ENCODE measurements at regions not wholly inside any gene's neighbourhood (a gene's known extent, or its start where the extent isn't known, plus 50 kb on each side); places are given as distances from the start of the nearest gene placed in this dataset.

DNA sequence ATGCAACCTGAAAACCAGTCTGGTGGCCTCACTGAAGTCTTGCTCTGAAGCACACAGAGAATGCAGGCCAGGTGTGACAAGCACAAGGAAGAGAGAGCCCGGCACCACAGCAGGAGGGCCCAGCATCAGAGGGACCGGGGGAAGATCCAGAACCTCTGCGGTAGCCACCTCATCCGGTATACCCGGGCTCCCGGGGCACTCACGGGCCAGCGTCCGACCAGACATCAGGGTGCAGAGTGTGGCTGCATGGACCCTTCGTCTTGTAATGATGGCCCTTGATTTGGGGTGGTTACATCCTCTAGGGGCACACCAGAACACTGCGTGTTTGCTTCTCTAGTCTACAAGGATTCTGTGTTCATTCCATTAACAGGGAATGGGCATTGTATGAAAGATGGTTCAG is 406.0 kb downstream of the GADD45G start:
- Histone ChIP-seq H3K27ac (ENCODE audit: low read depth, low read length) (no peak overlapping the region), H3K4me3 (ENCODE audit: low read length) (no peak overlapping the region), H3K9me3 (ENCODE audit: control insufficient read depth, low read length) (no peaks in the 10 kb centered on the region), H3K36me3 (ENCODE audit: control insufficient read depth, insufficient read depth, low read length) (no peaks in the 10 kb centered on the region), H3K27me3 (ENCODE audit: control insufficient read depth, insufficient read depth, low read length, poor library complexity, severe bottlenecking) (no peaks in the 10 kb centered on the region), H3K9ac (ENCODE audit: extremely low read depth, low read length, poor library complexity, severe bottlenecking) (no peak overlapping the region), H3K4me1 (ENCODE audit: control insufficient read depth, insufficient read depth, low read length) (no peaks in the 10 kb centered on the region)
- no peaks in the 10 kb centered on the region for H3K36me3 Mint-ChIP-seq (ENCODE audit: low read depth)
- H3K4me3 Mint-ChIP-seq = no peak overlapping the region
- no peaks in the 10 kb centered on the region for H3K27me3 Mint-ChIP-seq (ENCODE audit: insufficient read depth)
- H3K9me3 Mint-ChIP-seq = no peaks in the 10 kb centered on the region
- no peak overlapping the region for H3K27ac Mint-ChIP-seq
- H3K4me1 Mint-ChIP-seq = peaks cover 11% of the 10 kb centered on the region
- TF ChIP-seq, protein P1, sequence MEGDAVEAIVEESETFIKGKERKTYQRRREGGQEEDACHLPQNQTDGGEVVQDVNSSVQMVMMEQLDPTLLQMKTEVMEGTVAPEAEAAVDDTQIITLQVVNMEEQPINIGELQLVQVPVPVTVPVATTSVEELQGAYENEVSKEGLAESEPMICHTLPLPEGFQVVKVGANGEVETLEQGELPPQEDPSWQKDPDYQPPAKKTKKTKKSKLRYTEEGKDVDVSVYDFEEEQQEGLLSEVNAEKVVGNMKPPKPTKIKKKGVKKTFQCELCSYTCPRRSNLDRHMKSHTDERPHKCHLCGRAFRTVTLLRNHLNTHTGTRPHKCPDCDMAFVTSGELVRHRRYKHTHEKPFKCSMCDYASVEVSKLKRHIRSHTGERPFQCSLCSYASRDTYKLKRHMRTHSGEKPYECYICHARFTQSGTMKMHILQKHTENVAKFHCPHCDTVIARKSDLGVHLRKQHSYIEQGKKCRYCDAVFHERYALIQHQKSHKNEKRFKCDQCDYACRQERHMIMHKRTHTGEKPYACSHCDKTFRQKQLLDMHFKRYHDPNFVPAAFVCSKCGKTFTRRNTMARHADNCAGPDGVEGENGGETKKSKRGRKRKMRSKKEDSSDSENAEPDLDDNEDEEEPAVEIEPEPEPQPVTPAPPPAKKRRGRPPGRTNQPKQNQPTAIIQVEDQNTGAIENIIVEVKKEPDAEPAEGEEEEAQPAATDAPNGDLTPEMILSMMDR (conservative IDR thresholded peaks at IDR 0.05) = no peak
- DNase-seq = no peak
- WGBS, 2 experiments (ENCODE audit: insufficient coverage in 1 of 2, insufficient read length in 1 of 2) = 92% methylated on average over 7 to 11 of the region's 11 CpGs

DNA sequence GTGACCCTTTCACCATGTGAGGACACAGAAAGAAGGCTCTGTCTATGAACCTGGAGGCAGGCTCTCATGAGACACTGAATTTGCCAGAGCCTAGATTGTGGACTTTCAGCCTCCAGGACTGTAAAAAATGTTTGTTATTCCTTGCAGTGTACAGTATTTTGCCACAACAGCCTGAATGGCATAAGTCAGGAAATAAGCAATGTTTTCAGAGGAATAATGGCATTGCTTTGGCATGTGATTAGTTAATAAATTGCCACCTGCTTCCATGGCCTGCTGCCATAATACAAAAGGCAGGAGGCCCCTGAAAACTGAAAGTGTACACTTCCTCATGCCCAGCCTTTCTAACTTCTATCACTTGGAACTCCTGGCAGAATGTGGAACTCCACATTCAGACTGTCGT is 408.1 kb downstream of the GADD45G start:
- Histone ChIP-seq H3K9me3 (ENCODE audit: control insufficient read depth, low read length) (no peaks in the 10 kb centered on the region), H3K27me3 (ENCODE audit: control insufficient read depth, insufficient read depth, low read length, poor library complexity, severe bottlenecking) (no peaks in the 10 kb centered on the region), H3K27ac (ENCODE audit: low read depth, low read length) (no peak overlapping the region), H3K4me1 (ENCODE audit: control insufficient read depth, insufficient read depth, low read length) (no peaks in the 10 kb centered on the region), H3K9ac (ENCODE audit: extremely low read depth, low read length, poor library complexity, severe bottlenecking) (no peak overlapping the region), H3K36me3 (ENCODE audit: control insufficient read depth, insufficient read depth, low read length) (no peaks in the 10 kb centered on the region), H3K4me3 (ENCODE audit: low read length) (no peak overlapping the region)
- WGBS, 2 experiments (ENCODE audit: insufficient coverage in 1 of 2, insufficient read length in 1 of 2) = 89% methylated on average over 1 of the region's 1 CpG; no CpG with 5 or more reads in 1 of the 2 experiments
- Mint-ChIP-seq H3K27ac (no peak overlapping the region), H3K9me3 (no peaks in the 10 kb centered on the region), H3K27me3 (ENCODE audit: insufficient read depth) (no peaks in the 10 kb centered on the region), H3K36me3 (ENCODE audit: low read depth) (no peaks in the 10 kb centered on the region), H3K4me3 (no peak overlapping the region), H3K4me1 (peaks cover 13% of the 10 kb centered on the region)
- no peak for DNase-seq
- TF ChIP-seq, protein P1 (conservative IDR thresholded peaks at IDR 0.05) = no peak

DNA sequence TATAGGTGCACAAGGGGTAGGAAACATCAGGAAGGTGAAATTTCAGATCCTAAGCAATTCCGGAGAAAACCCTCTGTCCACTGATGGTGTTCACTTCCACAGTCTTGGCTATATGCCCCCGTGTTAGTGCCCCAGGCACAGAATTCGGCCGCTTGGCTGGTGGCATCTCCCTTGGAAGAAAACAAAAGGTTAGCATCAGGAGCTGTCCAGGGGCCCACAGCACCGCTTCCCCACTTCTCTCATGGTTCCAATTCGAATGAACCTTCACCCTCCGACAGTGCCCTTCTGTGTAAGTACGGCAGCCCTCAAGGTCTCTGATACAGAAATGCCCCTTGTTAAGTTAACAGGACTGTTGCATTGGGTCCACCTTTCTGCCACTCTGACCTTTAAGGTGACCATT is 409.0 kb downstream of the GADD45G start:
- peaks cover 3% of the 10 kb centered on the region for H3K27me3 Mint-ChIP-seq (ENCODE audit: insufficient read depth)
- no peaks in the 10 kb centered on the region for H3K9me3 ChIP-seq (ENCODE audit: control insufficient read depth, low read length)
- H3K27me3 ChIP-seq (ENCODE audit: control insufficient read depth, insufficient read depth, low read length, poor library complexity, severe bottlenecking) = no peaks in the 10 kb centered on the region
- TF ChIP-seq, protein P1 (conservative IDR thresholded peaks at IDR 0.05) = no peak
- no peaks in the 10 kb centered on the region for H3K9me3 Mint-ChIP-seq
- no peaks in the 10 kb centered on the region for H3K36me3 ChIP-seq (ENCODE audit: control insufficient read depth, insufficient read depth, low read length)
- no peaks in the 10 kb centered on the region for H3K4me1 ChIP-seq (ENCODE audit: control insufficient read depth, insufficient read depth, low read length)
- no peak for DNase-seq
- H3K36me3 Mint-ChIP-seq (ENCODE audit: low read depth) = no peaks in the 10 kb centered on the region
- no peak overlapping the region for H3K27ac Mint-ChIP-seq
- no peak overlapping the region for H3K9ac ChIP-seq (ENCODE audit: extremely low read depth, low read length, poor library complexity, severe bottlenecking)
- H3K27ac ChIP-seq (ENCODE audit: low read depth, low read length) = no peak overlapping the region
- no peak overlapping the region for H3K4me3 ChIP-seq (ENCODE audit: low read length)
- H3K4me3 Mint-ChIP-seq = no peak overlapping the region
- peaks cover 7% of the 10 kb centered on the region for H3K4me1 Mint-ChIP-seq
- WGBS, 2 experiments (ENCODE audit: insufficient coverage in 1 of 2, insufficient read length in 1 of 2) = 95% methylated on average over 8 of the region's 8 CpGs

Data from endodermal cell (in vitro differentiated cells).